Suprapubic skin (tissue), 4 donors: ENCODE measurements at regions not wholly inside any gene's neighbourhood (a gene's known extent, or its start where the extent isn't known, plus 50 kb on each side); places are given as distances from the start of the nearest gene placed in this dataset.
"Not testable (repeated sequence)": the region's sequence is repeated elsewhere in the genome, so short reads cannot be mapped to it uniquely, and the experiment has no call there.

Source experiments
- DNase-seq, 2 donors: peaks; one replicate each; pipeline ENCODE4 v3.0.0-alpha.2; 2019; ENCODE audit warnings: low spot score in 2 of 2
- H3K27ac ChIP-seq: fragments of 200-600 bp; sonication (generic); one replicate; pipeline ENCODE4 v1.5.1; 2019
- H3K27me3 ChIP-seq: fragments of 200-600 bp; sonication (generic); one replicate; pipeline ENCODE4 v1.5.1; 2019
- H3K36me3 ChIP-seq: fragments of 200-600 bp; sonication (generic); one replicate; pipeline ENCODE4 v1.5.1; 2019
- H3K4me1 ChIP-seq: fragments of 200-600 bp; sonication (generic); one replicate; pipeline ENCODE4 v1.5.1; 2019
- H3K4me3 ChIP-seq: fragments of 200-600 bp; sonication (generic); one replicate; pipeline ENCODE4 v1.5.1; 2019; ENCODE audit warnings: mild to moderate bottlenecking
- H3K9me3 ChIP-seq: fragments of 200-600 bp; sonication (generic); one replicate; pipeline ENCODE4 v1.5.1; 2019
- CTCF ChIP-seq, 2 donors: fragments of 200-600 bp in 1 of 2; fragments of 450-650 bp in 1 of 2; sonication (generic) in 1 of 2; IDR thresholded peaks; one replicate each; pipeline ENCODE4 v1.5.1; 2016 to 2019; ENCODE audit warnings: antibody characterized with exemption in 2 of 2, mild to moderate bottlenecking in 1 of 2, moderate library complexity in 1 of 2
- WGBS: methylation state at CpG from one replicate; pipeline ENCODE4 v1.1.5; 2018; 5-methylcytosine and 5-hydroxymethylcytosine counted together

GRCh38 chr11:3583476-3583875 is 58.3 kb downstream of the ART5 start:
- H3K27me3 ChIP-seq = peaks cover 33% of the 10 kb centered on the region
- not testable (repeated sequence) for H3K4me1 ChIP-seq, H3K36me3 ChIP-seq, DNase-seq, H3K9me3 ChIP-seq, H3K27ac ChIP-seq, H3K4me3 ChIP-seq
- WGBS = 71% methylated on average over 2 of the region's 2 CpGs

- 46% methylated on average over 6 of the region's 10 CpGs for WGBS
- DNase-seq, H3K9me3 ChIP-seq, H3K36me3 ChIP-seq, H3K4me3 ChIP-seq, H3K27ac ChIP-seq, H3K4me1 ChIP-seq: not testable (repeated sequence)
- peaks cover 35% of the 10 kb centered on the region for H3K27me3 ChIP-seq
These were observed 60.4 kb downstream of the ART5 start for GRCh38 chr11:3581389-3581725.

- WGBS = 0% methylated on average over 12 of the region's 92 CpGs
- peak overlapping the region; percentile 48 for H3K4me3 ChIP-seq
- not testable (repeated sequence) for H3K9me3 ChIP-seq, H3K4me1 ChIP-seq, H3K27ac ChIP-seq, H3K36me3 ChIP-seq
- peak; percentile 13 to 93 for TF ChIP-seq CTCF (IDR thresholded peaks at IDR 0.05)
- peak in 1 of 2 donors; percentile 73 for DNase-seq
- peaks cover 37% of the 10 kb centered on the region for H3K27me3 ChIP-seq
These were observed 61.1 kb downstream of the ART5 start for GRCh38 chr11:3580487-3581388.

- Histone ChIP-seq H3K4me3 (peak overlapping the region; percentile 48), H3K27me3 (peaks cover 28% of the 10 kb centered on the region)
- DNase-seq, H3K27ac ChIP-seq, H3K4me1 ChIP-seq, H3K9me3 ChIP-seq, H3K36me3 ChIP-seq: not testable (repeated sequence)
- 84% methylated on average over 16 of the region's 29 CpGs for WGBS
These were observed 62.0 kb downstream of the ART5 start for GRCh38 chr11:3579600-3580459.

GRCh38 chr11:3576066-3576604 is 65.7 kb downstream of the ART5 start:
- H3K36me3 ChIP-seq, H3K27ac ChIP-seq, DNase-seq, H3K4me3 ChIP-seq, H3K9me3 ChIP-seq, H3K4me1 ChIP-seq: not testable (repeated sequence)
- WGBS = 49% methylated on average over 12 of the region's 12 CpGs
- peaks cover 18% of the 10 kb centered on the region for H3K27me3 ChIP-seq

GRCh38 chr11:3572976-3573647 is 68.7 kb downstream of the ART5 start:
- not testable (repeated sequence) for H3K4me3 ChIP-seq, H3K4me1 ChIP-seq, H3K27me3 ChIP-seq, DNase-seq, H3K9me3 ChIP-seq, H3K27ac ChIP-seq, H3K36me3 ChIP-seq
- 81% methylated on average over 7 of the region's 7 CpGs for WGBS

- H3K27me3 ChIP-seq, H3K36me3 ChIP-seq, H3K4me3 ChIP-seq, H3K9me3 ChIP-seq, H3K4me1 ChIP-seq, DNase-seq, H3K27ac ChIP-seq: not testable (repeated sequence)
- 97% methylated on average over 2 of the region's 2 CpGs for WGBS
These were observed 70.0 kb downstream of the ART5 start for GRCh38 chr11:3571752-3572151.

- DNase-seq = not testable (repeated sequence)
These were observed 76.0 kb downstream of the ART5 start for GRCh38 chr11:3565838-3566237.

More at GRCh38 chr11:3565838-3566237, 76.0 kb downstream of the ART5 start:
- H3K36me3 ChIP-seq, H3K4me3 ChIP-seq, H3K9me3 ChIP-seq, H3K27ac ChIP-seq, H3K4me1 ChIP-seq, H3K27me3 ChIP-seq: not testable (repeated sequence)
- 83% methylated on average over 3 of the region's 3 CpGs for WGBS
